ENCODE measurements at regions not wholly inside any gene's neighbourhood (a gene's known extent, or its start where the extent isn't known, plus 50 kb on each side); places are given as distances from the start of the nearest gene placed in this dataset.

- DNase-seq (ENCODE audit: low read depth, low spot score) = no peak
Observed at GRCh38 chr17:13086142-13086769, 68.4 kb upstream of the ELAC2 start.

- no peak for DNase-seq (ENCODE audit: low read depth, low spot score)
Observed at GRCh38 chr17:13085578-13085977, 67.8 kb upstream of the ELAC2 start.

- DNase-seq (ENCODE audit: low read depth, low spot score) = no peak
Observed at GRCh38 chr17:13084420-13084819, 66.6 kb upstream of the ELAC2 start.

- DNase-seq (ENCODE audit: low read depth, low spot score) = no peak
Observed at GRCh38 chr17:13078591-13079385, 61.0 kb upstream of the ELAC2 start.

- no peak for DNase-seq (ENCODE audit: low read depth, low spot score)
Observed at GRCh38 chr17:13076905-13077304, 59.1 kb upstream of the ELAC2 start.

- no peak for DNase-seq (ENCODE audit: low read depth, low spot score)
Observed at GRCh38 chr17:13074026-13074425, 56.2 kb upstream of the ELAC2 start.

- no peak for DNase-seq (ENCODE audit: low read depth, low spot score)
Observed at GRCh38 chr17:13073018-13073417, 55.2 kb upstream of the ELAC2 start.

- DNase-seq (ENCODE audit: low read depth, low spot score) = no peak
Observed at GRCh38 chr17:13070732-13071131, 52.9 kb upstream of the ELAC2 start.

GRCh38 chr17:13067629-13068303, 49.9 kb upstream of the ELAC2 start:
- DNase-seq (ENCODE audit: low read depth, low spot score) = no peak

Data from astrocyte of the hippocampus (primary cell).